A673 (cell line): ENCODE measurements at regions not wholly inside any gene's neighbourhood (a gene's known extent, or its start where the extent isn't known, plus 50 kb on each side); places are given as distances from the start of the nearest gene placed in this dataset.
"Not testable (repeated sequence)": the region's sequence is repeated elsewhere in the genome, so short reads cannot be mapped to it uniquely, and the experiment has no call there.

ENCODE experiments used
- BruUV-seq: library from RNA; stranded (reverse); fragments of 400-500 nt; replicated peaks from 2 replicates; lab custom pipeline; 2021; lab: Mats Ljungman, UMichigan
- CTCF ChIA-PET: fragments of 300-600 bp; sonication (Branson Sonifier 250); formaldehyde crosslinking; loops from one replicate; lab custom pipeline; 2022; ENCODE audit warnings: antibody characterized with exemption; lab: Charles Lee
- POLR2A ChIA-PET: fragments of 300-600 bp; sonication (Branson Sonifier 250); formaldehyde crosslinking; loops from one replicate; lab custom pipeline; 2022; ENCODE audit warnings: antibody characterized with exemption; ENCODE audit not compliant: low non-redundant PET; lab: Charles Lee
- DNase-seq: peaks from one replicate; pipeline ENCODE4 v3.0.0-alpha.2; 2015; ENCODE audit warnings: low spot score
- H3K27ac ChIP-seq: fragments of 200-600 bp; sonication (generic); 2 replicates; pipeline ENCODE4 v1.5.1; 2016; ENCODE audit warnings: mixed run types, low read depth, mild to moderate bottlenecking, mixed read lengths, antibody characterized with exemption, low read length; ENCODE audit not compliant: poor library complexity, severe bottlenecking
- H3K27me3 ChIP-seq: fragments of 200-600 bp; sonication (generic); replicated peaks from 2 replicates; pipeline ENCODE4 v1.6.1; 2017; ENCODE audit warnings: mixed run types, low read depth, mild to moderate bottlenecking, mixed read lengths, antibody characterized with exemption, low read length; ENCODE audit not compliant: insufficient read depth, poor library complexity
- H3K36me3 ChIP-seq: fragments of 200-600 bp; sonication (generic); 2 replicates; pipeline ENCODE4 v1.6.1; 2016; ENCODE audit warnings: mixed run types, mild to moderate bottlenecking, mixed read lengths, antibody characterized with exemption, low read length; ENCODE audit not compliant: insufficient read depth, poor library complexity, severe bottlenecking
- H3K4me1 ChIP-seq: fragments of 200-600 bp; sonication (generic); 2 replicates; pipeline ENCODE4 v1.6.1; 2017; ENCODE audit warnings: mixed run types, mild to moderate bottlenecking, mixed read lengths, antibody characterized with exemption, low read length; ENCODE audit not compliant: insufficient read depth, poor library complexity, severe bottlenecking
- H3K4me3 ChIP-seq: fragments of 200-600 bp; sonication (generic); 2 replicates; pipeline ENCODE4 v1.5.1; 2016; ENCODE audit warnings: low read depth, mixed run types, mild to moderate bottlenecking, mixed read lengths, low read length; ENCODE audit not compliant: poor library complexity, severe bottlenecking
- H3K9me3 ChIP-seq: fragments of 200-600 bp; sonication (generic); 2 replicates; pipeline ENCODE4 v1.6.1; 2016; ENCODE audit warnings: mixed run types, low read depth, mild to moderate bottlenecking, mixed read lengths, antibody characterized with exemption, low read length; ENCODE audit not compliant: poor library complexity, severe bottlenecking
- EZH2 ChIP-seq: fragments of 200-600 bp; sonication (generic); IDR thresholded peaks from 2 replicates; pipeline ENCODE4 v1.6.1; 2017; ENCODE audit warnings: borderline replicate concordance, low read depth, mild to moderate bottlenecking, mixed read lengths, antibody characterized with exemption, low read length; ENCODE audit not compliant: poor library complexity, severe bottlenecking
- intact Hi-C: fragments of 100-400 bp; cut with micrococcal nuclease; formaldehyde crosslinking; loops from one replicate; pipeline ENCODE4 v1.10.0; 2022; ENCODE audit not compliant: unreplicated experiment
- TF ChIP-seq, protein P1 (sequence below): fragments of 300-800, 200-600 bp; sonication (generic); conservative IDR thresholded peaks from 2 replicates; pipeline ENCODE4 v1.5.1; 2017; ENCODE audit warnings: low read depth, mild to moderate bottlenecking, antibody characterized with exemption, low read length, moderate library complexity, mixed read lengths

DNA sequence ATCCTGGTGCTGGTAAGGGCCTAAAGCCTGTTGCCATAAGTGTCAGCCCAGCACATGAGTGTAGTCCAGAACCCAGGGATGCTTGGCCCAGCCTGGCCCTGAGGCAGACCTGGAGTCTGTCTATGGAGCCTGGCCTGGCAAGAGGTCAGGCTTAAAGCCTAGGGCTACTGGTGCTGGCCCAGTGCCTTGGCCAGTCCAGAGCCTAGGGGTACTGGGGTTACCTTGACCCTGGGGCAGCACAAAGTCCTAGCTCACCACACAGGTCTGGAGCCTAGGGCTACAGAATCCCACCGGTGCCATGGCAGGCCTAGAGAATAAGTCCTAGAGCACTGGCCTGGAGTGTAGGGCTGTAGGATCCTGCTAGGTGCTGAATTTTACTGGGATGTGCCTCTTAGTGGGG lies 393.8 kb downstream of the MAGEE1 start:
- Histone ChIP-seq H3K4me1 (no peaks in the 10 kb centered on the region), H3K4me3 (no peak overlapping the region), H3K36me3 (no peaks in the 10 kb centered on the region), H3K27ac (no peak overlapping the region), H3K9me3 (peaks cover 4% of the 10 kb centered on the region), H3K27me3 (no peaks in the 10 kb centered on the region)
- BruUV-seq: no TSS peak
- ChIA-PET POLR2A (no interaction called here), CTCF (no interaction called here)
- no peak for TF ChIP-seq EZH2
- TF ChIP-seq, protein P1, sequence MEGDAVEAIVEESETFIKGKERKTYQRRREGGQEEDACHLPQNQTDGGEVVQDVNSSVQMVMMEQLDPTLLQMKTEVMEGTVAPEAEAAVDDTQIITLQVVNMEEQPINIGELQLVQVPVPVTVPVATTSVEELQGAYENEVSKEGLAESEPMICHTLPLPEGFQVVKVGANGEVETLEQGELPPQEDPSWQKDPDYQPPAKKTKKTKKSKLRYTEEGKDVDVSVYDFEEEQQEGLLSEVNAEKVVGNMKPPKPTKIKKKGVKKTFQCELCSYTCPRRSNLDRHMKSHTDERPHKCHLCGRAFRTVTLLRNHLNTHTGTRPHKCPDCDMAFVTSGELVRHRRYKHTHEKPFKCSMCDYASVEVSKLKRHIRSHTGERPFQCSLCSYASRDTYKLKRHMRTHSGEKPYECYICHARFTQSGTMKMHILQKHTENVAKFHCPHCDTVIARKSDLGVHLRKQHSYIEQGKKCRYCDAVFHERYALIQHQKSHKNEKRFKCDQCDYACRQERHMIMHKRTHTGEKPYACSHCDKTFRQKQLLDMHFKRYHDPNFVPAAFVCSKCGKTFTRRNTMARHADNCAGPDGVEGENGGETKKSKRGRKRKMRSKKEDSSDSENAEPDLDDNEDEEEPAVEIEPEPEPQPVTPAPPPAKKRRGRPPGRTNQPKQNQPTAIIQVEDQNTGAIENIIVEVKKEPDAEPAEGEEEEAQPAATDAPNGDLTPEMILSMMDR: no peak
- DNase-seq: no peak
- intact Hi-C loops: no loop called here

DNA sequence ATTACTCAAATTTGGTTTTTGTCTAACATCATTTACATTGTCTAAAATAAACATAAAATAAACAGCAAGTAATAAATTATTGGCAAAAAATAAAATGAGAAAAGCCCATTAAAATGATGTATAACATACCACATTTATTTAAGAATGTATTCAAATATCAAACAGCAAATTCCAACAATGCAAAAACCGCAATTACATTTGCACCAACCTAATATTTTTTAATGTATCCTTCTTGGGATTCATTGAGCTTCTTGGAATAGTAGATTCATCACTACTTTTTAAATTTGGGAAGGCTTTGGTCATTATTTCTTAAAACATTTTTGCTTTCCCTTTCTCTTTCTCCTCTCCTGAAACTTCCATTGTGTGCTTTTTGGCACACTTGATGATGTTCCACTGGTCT lies 400.2 kb downstream of the MAGEE1 start:
- CTCF ChIA-PET: no interaction called here
- Histone ChIP-seq H3K36me3 (no peaks in the 10 kb centered on the region), H3K27ac (no peak overlapping the region), H3K4me3 (no peak overlapping the region), H3K9me3 (no peaks in the 10 kb centered on the region), H3K27me3 (no peaks in the 10 kb centered on the region), H3K4me1 (no peaks in the 10 kb centered on the region)
- BruUV-seq: no TSS peak
- intact Hi-C loops: no loop called here
- POLR2A ChIA-PET: no interaction called here
- TF ChIP-seq EZH2: no peak
- TF ChIP-seq, protein P1: no peak
- DNase-seq: no peak

DNA sequence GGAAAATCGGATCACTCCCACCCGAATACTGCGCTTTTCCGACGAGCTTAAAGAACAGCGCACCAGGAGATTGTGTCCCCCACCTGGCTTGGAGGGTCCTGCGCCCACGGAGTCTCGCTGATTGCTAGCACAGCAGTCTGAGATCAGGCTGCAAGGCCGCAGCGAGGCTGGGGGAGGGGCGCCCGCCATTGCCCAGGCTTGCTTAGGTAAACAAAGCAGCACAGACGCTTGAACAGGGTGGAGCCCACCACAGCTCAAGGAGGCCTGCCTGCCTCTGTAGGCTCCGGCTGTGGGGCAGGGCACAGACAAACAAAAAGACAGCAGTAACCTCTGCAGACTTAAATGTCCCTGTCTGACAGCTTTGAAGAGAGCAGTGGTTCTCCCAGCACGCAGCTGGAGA lies 413.4 kb downstream of the MAGEE1 start:
- H3K27me3 ChIP-seq, H3K36me3 ChIP-seq, POLR2A ChIA-PET, intact Hi-C loops, H3K4me3 ChIP-seq, H3K4me1 ChIP-seq, H3K9me3 ChIP-seq, DNase-seq, H3K27ac ChIP-seq, BruUV-seq, CTCF ChIA-PET: not testable (repeated sequence)

DNA sequence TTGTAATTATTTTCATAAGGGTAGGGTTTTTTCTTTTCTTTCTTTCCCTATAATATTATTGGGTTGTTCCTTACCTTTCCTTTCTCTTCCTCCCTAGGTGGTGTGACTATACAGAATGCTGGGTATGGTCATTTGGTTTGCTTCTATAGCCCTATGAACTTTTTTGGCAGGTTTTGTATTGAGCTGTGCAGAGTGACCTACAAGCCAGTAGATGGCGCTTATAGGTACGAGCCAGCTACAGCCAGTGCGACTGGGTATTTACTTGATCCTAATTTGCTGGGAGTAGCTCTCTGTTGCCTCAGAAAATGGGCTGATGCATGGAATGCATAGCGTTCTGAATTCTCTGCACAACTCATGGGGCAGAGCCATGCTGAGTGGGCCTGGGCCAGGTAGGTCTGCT lies 423.3 kb downstream of the MAGEE1 start:
- Histone ChIP-seq H3K9me3 (peaks cover 3% of the 10 kb centered on the region), H3K36me3 (no peaks in the 10 kb centered on the region), H3K27ac (no peak overlapping the region), H3K27me3 (no peaks in the 10 kb centered on the region), H3K4me3 (no peak overlapping the region), H3K4me1 (no peaks in the 10 kb centered on the region)
- ChIA-PET CTCF (no interaction called here), POLR2A (no interaction called here)
- DNase-seq: no peak
- TF ChIP-seq, protein P1: peak; percentile 27; the same call in 1 of the 2 replicates
- no peak for TF ChIP-seq EZH2
- intact Hi-C loops: no loop called here
- no TSS peak for BruUV-seq
